GM12864 (cell line): ENCODE measurements at regions not wholly inside any gene's neighbourhood (a gene's known extent, or its start where the extent isn't known, plus 50 kb on each side); places are given as distances from the start of the nearest gene placed in this dataset.
A peak's percentile ranks its signal among the peaks of the same experiment; 100 is the strongest.
"Not testable (repeated sequence)": the region's sequence is repeated elsewhere in the genome, so short reads cannot be mapped to it uniquely, and the experiment has no call there.

Experiments
- DNase-seq: peaks from one replicate; pipeline ENCODE4 v3.0.0-alpha.2; 2011; ENCODE audit warnings: low read depth
- H3K4me3 ChIP-seq: 2 replicates; pipeline ENCODE4 v1.5.1; 2011; ENCODE audit warnings: mild to moderate bottlenecking, low read depth, low read length, control low read depth
- CTCF ChIP-seq: IDR thresholded peaks from 2 replicates; pipeline ENCODE4 v1.5.1; 2011; ENCODE audit warnings: low read depth, mild to moderate bottlenecking, moderate library complexity, low read length, control low read depth, inconsistent platforms; ENCODE audit errors: missing control alignments

DNA sequence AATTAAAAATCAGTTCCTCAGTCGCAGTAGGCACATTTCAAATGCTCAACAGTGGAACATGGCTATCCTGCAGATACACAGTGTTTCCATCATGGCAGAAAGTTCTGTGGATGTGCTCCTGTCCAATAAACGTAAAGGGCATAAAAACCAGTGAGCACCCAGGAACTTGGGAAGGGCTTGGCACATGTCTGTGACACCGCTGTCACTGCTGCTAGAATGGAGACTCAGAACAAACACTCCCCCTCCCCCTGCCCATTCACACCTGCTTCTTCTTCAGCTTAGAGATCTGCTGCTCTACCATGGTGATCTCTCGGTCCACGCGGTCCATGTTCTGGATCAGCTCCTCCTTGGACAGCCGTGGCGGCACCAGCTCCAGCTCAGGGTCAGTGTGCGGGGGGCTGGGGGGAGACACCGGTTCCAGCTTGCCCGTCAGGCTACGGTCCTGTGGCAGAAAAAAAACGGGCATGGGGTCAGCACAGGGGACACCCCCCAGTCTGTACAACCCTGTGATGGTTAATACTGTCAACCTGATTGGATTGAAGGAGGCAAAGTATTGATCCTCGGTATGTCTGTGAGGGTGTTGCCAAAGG, 94.6 kb downstream of the NCOR2 start:
- DNase-seq: no peak
- no peak overlapping the region for H3K4me3 ChIP-seq
- TF ChIP-seq CTCF: no peak

- no peak overlapping the region for H3K4me3 ChIP-seq
- no peak for TF ChIP-seq CTCF
- DNase-seq: no peak
Measured at GRCh38 chr12:124471828-124472227, 95.6 kb downstream of the NCOR2 start.

DNA sequence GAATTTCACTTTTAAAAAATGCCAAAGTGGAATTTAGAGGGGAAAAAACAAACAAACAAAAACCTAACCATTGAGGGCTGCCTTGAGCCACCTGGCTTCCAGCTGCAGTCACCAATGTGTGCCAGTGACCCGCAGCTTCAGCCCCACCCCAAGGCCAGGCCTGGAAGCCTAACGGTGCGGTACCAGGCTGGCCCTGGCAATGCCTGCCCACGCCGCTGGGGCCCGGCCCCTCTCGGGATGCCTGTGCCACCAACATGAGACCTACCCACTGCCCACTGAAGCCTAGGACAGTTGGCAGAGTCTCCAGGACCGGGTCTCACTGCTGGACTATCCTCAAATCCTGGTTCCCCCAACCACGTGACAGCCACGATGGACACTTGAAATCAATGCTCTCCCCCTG, 96.6 kb downstream of the NCOR2 start:
- H3K4me3 ChIP-seq: no peak overlapping the region
- no peak for DNase-seq
- TF ChIP-seq CTCF: no peak

DNA sequence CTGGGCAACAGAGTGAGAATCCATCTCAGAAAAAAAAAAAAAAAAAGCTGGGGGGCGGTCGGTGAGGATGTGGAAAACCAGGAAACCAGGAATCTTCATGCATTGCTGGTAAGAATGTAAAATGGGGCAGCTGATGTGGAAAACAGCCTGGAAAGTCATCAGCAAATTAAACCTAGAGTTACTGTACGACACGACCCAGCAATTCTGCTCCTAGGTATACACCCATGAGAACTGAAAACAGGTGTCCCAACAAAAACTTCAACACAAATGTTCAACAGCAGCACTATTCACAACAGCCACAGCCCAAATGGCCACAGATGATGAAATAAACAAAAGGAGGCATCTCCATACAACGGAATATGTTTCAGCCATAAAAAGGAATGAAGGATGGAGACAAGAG, 97.3 kb downstream of the NCOR2 start:
- no peak for TF ChIP-seq CTCF
- DNase-seq: no peak
- H3K4me3 ChIP-seq: no peak overlapping the region

DNA sequence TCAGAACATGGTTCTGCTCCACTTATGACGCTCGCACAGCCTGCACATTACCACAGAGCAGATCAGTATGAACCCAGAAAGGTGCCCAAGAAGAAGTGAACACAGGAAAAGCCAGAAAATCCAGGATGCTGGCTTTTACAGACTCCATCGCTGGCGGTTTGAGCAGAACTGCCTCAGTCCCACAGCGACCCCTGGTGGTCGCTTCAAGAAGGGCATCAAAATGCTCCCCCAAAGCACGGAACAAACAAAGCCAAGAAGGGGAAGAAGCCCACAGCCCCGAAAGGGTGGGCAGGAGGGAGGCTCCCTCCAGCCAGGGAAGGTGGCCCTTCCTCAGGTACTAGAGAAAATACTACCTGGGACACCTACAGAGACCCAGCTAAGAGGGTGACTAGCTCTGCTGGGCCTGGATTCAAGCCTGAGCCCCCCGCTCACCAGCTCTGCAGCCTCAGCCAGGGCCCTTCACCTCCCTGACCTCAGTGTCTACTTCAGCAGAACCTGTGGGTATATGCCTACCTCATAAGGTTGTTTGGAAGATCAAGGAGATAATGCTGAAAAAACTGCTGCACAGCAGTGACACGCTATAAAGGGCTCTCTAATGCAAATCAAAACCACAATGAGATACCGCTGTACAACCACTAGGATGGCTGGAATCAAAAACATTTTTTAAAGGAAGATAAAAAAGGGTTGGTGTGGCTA, 98.1 kb downstream of the NCOR2 start:
- H3K4me3 ChIP-seq: no peak overlapping the region
- TF ChIP-seq CTCF: peak; percentile 77
- no peak for DNase-seq

DNA sequence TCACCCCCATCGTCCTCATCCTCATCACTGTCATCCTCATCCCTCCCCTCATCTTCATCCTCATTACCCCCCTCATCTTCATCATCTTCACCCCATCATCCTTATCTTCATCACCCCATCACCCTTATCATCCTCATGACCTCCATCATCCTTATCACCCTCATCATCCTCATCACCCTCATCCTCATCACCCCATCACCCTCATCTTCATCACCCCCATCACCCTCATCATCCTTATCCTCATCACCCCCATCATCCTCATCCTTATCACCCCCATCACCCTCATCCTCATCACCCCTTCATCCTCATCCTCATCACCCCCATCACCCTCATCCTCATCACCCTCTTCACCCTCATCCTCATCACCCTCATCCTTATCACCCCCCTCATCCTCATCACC, 99.9 kb downstream of the NCOR2 start:
- H3K4me3 ChIP-seq, DNase-seq: not testable (repeated sequence)

- TF ChIP-seq CTCF: peak; percentile 51
- peak overlapping the region; percentile 46 for H3K4me3 ChIP-seq
- DNase-seq: peak; percentile 66
Measured at GRCh38 chr12:124466216-124467128, 100.9 kb downstream of the NCOR2 start.
